ENCODE measurements at regions not wholly inside any gene's neighbourhood (a gene's known extent, or its start where the extent isn't known, plus 50 kb on each side); places are given as distances from the start of the nearest gene placed in this dataset.

DNA sequence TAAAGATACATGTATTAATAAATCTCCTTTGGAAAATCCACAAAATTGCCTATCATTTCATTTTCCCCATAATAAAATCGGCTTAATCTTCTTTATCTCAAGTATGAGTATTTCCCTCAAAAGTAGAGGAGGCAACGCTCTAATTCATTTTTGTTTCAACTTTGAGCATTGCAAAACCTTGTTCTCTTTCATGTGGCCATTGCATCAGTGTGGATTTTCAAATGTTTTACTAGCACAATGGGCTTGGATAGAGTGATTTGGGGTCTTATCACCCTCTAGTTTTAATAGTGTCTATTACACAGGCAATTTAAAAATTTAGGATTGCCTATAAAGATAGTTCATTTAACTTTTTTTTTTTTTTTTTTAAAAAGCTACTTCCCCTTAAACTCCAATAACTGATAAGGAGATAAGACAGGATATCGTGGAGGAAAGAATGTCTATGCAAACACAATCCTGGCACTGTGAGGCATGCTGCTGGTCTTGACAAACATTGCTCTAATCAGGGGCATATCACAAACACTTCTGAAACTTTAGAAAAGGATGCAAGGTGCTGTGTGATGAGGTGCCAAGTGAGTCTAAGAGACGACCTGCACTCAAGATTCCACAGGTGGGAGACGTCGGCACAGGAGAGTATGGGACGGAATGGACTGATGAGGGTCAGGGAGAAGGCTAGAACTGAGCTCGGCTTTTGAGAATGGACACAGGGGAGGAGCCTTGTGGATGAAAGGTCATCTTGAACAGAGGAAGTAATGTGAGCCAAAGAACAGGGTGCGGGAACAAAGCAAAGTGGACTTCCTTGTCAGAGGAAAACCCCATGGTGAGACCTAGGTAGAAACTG lies 199.7 kb downstream of the IRS2 start:
- DNase-seq: no peak

DNA sequence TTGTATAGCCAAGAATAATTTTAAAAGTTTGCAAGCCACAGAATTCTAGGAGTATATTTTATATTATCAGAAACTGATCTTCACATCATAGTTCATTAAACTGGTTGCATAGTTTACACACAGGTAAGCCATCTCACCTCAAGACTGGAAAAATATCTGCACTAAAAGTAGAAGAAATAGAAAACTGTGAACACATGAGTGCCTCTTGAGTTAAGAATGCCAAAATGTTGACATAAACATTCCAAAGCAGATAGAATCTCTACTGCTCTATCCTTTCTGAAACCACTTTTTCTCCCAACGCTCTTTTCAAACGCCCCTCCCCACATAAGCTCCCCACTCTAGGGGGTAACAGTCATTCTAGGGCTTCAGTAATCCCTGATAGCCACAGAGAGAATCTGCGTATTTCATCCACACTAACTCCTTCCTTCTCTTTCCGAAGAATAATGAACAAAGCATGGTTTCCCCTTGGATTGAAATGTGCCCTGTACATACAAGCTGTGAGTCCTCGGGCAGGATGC lies 201.5 kb downstream of the IRS2 start:
- DNase-seq: no peak

DNA sequence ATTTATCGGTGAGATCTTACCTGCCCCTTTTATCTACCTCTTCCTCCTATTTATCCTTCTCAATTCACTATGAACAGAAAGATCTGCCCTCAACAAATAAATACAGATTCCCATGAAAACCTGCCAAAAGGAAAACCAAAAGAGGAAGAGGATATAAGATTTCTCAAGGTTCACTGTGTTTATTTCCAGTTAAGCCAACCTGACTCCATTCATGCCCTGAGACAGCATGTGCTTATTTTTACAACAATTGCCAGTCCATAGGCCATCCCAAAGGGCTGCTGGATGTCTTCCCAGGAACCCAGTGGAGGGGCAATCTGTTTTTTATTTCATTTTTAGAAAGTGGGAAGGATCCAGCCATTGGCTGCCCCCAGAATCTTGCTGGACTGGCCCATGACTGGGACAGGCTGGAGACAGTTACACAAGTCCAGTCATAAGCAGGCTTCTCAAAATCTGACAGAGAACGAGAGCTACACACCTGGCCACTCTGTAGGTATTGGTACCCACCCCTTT lies 209.1 kb downstream of the IRS2 start:
- DNase-seq: no peak

DNA sequence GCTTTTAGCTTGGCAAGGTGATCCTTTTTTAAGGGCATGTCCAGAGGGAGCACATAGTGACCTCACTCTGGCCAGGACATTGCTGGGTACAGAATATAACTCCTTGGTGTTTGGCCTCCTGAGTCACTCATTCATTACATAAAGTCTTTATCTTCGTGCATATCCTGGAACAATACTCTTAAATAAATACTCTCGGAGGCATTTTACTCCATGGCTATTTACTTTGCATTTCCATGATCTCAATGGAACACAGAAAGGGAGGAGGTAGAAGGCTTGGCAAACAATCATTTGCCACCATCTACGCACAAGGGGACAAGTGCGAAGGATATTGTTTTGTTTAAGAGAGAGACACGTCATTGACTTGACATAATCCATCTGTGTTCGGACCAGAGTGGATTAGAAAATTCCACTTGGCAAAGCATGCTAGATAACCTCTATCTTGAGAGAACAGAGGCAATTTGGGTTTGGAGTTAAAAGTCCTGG lies 210.0 kb downstream of the IRS2 start:
- DNase-seq: no peak

DNA sequence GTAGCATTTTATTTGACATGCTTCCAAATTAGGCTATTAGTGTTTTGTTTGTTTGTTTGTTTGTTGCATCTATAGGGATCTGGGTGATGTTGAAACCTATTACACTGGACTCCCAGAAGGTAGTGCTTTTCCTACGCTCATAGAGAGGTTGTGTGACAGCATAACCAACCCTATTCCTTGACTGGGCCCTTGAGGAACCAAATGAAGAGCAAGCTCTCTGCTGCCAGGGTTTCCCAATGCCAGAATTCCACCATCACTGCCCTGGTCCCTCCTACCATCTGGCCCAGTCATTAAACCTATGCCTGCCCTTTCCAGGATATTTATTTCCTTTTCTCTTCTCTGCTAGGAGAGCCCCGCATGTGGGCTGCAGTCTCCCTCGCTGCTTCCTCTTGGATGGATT lies 210.6 kb downstream of the IRS2 start:
- no peak for DNase-seq

DNA sequence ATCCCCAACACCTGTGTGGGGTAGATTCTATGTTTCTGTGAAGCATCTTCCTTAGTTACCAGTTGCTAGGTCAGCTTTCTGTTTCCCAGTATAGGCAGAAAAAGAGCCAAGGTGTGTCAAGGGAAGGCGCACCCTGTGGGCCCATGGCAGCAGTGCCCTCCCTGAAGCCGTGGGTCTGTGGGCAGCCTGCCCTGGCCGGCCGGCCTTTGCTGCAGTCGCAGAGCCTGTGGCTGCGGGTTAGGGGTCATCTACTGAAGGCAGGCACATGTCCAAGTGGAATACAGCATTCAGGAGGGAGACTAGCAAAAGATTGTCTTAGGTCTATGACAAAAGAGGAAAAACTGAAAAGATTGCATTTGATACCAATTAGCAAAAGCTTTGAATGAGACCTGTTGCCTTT lies 214.0 kb downstream of the IRS2 start:
- DNase-seq: no peak

DNA sequence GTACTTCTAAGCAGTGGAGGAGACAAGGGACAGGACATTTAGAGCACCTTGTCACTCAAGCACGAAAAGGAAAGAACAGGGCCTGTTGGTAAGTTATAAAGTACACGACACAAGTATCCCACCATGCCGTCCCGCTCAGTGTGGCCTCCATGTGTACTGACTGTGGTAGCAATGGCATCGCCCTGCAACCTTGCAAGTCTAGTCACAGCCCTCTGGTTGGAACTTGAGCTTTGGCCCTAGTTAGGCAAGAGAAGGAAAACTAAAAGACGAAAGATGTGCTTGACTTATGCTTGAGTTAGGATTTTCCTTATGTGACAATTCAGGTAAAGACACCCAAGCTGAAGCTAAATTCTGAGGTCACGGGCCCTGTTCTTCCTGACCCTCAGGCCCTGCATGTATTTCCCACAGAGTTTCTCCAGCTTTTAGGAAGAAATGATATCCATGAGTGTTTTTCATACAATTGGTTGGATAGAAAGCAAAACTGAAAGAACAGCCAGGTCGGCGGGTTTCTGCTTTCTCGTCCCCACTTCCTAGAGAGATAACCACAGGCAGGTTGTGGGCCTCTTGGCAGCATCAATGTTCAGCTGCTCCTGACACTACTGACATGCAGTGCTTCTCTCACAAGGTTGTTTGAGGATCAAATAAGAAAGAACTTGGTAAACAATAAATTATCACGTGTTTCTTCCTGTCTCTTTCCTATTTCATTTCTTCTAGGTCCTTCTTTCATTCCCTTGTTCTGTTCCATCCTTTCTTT lies 216.2 kb downstream of the IRS2 start:
- no peak for DNase-seq

DNA sequence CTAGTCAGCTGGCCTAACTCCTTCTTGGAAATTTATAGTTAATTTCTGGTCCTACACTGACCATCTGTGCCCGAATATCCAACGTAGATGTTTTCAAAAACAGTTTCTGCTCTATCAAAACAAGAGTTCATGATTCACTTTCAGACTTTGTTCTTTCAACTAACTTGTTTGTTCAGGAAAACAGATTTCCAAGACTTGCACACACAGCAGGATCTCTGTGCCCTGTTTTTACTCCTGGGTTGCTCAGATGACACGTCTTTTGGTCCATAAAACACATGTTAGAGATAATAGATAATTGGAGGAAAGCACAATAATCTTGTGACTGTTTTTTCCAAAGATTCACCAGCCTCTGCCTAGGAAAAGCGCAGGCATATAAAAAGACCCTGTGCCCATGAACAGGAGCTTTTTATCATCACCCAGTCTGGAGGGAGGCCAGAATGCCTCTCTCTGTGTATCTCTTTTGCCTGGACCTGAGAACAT lies 218.0 kb downstream of the IRS2 start:
- DNase-seq: no peak

DNA sequence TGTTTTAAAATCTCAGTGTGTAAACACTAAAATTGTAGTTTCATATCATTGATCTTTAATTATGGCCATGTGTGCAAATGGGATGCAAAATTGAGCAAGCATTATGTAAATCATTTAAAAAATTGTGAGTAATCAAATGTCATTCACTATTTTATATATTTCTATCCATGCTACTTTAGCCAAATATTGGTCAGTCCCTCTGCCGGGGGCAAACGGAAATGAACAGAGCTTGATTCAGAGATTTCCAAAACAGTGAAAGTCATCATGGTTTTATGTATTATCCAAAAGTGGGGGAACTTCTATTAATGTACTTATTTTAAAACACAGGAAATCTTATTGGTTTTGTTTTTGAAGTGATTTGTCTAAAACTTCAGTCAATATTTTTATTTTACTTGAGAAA lies 219.1 kb downstream of the IRS2 start:
- DNase-seq: no peak

DNA sequence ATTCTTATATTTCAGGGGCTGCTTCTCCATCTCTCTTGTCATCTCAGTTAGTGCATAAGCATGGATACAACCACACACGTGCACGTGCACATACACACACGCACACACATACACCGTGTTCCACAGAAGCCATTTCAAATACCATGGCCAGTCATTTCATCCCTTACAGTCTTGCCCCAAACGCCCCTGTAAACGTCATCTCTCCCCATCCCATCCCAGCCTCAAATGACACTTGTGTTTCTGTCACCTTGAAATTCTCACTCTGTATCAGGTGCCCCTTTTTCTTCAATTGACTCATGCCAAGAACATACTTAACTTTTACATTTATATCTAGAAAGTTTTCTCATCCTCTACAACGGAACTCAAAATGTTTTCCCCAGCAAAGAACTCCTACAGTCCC lies 220.5 kb downstream of the IRS2 start:
- DNase-seq: no peak

DNA sequence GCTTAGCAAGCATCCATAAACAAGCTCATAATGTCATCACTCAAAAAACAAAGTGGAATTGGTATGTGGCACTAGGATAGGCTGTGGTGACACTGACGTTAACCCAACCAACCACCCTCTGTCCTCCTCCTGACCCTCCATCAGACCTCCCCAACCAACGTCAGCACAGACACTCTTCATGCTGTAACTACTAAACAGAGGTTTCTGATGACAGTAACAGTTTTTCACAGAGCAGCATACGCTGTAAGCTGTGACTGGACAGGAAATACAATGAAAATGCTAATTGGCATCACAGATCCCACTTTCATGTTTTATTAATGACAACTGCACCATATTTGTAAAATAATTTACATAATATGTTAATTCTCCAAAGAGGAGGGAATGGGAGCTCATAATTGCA lies 238.0 kb downstream of the IRS2 start:
- no peak for DNase-seq

DNA sequence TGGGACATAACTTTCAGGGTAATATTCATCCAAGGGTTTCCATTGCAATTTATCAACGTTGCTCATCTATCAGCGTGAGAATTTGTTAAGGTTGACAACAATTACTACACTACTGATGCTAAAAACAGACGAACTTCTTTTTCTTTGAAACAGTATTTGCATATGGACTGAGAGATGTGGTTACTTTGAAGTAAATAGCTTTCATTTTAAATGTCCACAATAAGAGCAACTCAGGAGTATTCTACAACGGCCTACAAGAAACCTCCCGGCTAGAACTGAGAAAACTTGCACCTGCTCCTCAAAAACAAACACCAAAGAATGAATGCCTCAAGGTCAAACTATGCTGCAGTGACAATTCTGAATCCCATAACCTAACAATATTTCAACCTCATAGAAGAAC lies 238.4 kb downstream of the IRS2 start:
- no peak for DNase-seq

DNA sequence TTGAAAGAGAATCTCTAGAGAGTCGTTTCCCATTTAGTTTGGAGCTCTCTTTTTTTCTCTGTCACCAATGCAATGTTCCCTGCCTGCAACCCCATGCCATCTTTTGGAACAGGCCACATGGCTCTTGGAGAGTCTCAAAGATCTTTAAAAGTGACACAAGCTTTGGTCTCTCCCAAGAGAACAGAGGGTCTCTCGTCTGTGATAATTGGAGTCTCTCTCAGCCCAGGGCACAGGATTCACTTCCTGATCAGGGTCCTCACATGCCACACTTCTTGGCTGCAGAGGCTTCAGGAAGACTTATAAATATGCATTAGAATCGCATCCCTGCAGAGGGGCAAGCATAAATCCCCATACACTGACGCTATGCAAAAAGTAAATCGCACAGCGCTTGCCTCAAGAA lies 240.5 kb downstream of the IRS2 start:
- no peak for DNase-seq

DNA sequence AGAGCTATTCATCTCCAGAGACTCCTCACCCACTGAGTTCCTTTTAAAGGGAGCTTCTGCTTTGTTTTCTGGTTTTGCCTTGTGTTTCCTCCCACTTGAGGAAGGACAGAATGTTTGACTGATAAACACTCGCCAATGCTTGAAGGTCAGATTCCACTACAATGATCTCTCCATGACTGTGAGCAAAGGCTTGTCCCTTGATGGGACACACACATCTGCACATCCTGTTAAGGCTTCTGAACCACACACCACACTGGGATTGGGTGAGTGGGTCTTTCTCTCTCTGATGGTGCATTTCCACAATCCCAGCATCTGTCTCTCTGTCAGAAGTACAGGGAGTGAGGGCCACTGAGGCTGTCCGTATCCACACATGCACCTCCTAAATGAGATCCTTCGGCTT lies 245.3 kb downstream of the IRS2 start:
- DNase-seq: no peak

DNA sequence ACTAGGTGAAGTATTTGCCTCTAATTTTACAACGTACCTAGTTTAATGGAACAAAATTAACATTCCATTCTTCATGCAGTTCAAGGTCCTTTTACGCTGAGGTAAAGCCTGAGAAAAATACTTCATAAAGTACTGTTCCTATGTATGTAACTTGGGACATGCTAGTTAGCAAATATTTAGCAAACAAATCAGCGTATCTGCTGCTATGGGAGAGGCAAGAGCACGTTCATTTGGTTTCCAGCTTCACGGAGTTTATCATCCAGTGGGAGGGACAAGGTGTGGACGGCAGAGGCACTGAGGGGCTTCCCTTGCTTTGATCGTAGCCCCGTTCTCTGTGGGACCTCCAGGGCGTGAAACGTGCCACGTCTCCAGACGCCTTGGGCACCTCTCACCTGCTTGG lies 248.8 kb downstream of the IRS2 start:
- DNase-seq: no peak

DNA sequence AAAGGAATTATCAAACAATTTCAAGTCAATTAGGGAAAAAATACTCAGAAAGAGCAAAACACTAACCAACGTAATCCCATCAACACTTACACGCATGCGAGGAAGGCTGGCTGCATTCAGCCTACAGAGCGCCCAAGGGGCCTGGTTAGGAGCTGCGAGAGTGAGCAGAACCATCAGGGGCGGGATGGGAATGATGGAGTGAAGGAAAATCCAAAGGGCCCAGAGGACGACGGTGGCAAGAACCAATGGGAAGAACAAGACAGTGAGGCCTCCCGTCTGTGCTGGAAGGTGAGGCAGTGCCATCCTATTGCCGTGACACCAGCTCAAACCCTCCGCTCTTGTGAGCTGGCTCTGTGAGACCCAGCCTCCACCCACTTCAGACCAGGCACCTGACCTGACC lies 253.0 kb downstream of the IRS2 start:
- no peak for DNase-seq

DNA sequence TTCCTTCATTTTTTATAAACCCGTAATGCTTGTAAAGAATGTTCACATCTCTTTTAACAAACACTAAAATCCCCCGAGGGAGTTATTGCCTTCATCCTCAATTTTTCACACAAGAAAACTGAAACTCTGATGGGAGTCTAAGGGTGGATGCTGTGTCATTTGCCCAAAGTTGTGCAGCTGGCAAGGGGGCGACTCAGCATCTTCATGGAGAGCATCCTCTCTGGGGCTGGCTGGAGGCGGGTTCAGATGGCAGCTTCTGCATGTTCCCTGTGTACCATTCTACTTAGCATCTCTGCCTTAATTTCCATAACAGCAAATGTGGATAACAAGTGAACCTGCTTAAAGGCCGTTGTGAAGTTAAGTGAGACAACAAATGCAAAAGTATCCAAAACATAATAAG lies 256.4 kb downstream of the IRS2 start:
- DNase-seq: no peak

DNA sequence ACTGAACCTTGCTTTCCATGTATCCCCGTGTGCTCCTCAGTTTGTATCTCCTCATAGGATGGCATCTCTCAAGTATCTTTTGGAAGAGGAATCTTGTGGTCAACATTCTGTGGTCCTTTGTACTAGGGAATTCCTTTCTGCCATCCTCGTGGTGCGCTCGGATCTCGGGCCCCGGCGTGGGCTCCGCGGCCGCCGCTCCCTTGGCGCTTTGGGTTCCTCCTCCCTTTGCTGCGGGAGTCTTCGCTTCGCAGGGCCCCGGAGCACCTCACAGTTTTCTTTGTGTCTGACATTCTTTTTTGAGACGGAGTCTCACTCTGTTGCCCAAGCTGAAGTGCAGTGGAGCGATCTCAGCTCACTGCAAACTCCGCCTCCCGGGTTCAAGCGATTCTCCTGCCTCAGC lies 264.7 kb downstream of the IRS2 start:
- DNase-seq: no peak

DNA sequence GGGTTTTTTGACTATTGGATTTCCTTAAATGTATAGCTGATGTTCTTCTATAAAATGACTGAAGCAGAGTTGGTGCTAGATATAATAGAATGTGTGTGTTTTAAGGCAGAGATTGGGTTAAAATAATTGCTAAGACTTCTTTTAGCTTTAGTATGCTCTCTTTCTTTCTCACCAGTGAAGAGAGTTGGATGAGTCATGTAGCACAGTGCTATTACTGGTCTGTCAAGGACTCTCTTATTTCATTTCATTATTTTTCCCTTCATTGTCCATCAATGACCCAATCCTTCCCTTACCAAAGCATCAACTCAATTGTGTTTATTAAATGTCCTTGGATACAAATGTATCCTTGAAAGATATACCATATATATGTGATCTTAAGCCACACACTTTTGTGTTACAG lies 268.9 kb downstream of the IRS2 start:
- no peak for DNase-seq

DNA sequence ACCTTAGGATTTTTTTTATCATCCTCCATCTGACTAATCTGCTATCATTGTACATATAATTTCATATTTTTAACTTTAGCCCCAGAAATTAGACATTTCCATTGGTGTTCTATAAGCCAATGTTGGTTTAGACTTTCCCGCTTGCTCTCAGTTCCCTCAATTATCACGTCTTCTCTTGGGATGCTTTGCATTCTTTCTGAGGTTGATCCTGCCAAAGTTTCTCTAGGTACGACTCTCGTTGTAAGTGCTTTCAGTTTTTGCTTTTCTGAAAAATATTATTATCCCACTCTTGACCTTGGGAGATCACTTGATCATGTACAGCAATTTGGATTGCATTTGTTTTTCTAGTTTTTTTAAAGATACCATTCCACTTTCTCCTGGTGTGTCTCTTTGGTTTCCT lies 270.2 kb downstream of the IRS2 start:
- DNase-seq: no peak

DNA sequence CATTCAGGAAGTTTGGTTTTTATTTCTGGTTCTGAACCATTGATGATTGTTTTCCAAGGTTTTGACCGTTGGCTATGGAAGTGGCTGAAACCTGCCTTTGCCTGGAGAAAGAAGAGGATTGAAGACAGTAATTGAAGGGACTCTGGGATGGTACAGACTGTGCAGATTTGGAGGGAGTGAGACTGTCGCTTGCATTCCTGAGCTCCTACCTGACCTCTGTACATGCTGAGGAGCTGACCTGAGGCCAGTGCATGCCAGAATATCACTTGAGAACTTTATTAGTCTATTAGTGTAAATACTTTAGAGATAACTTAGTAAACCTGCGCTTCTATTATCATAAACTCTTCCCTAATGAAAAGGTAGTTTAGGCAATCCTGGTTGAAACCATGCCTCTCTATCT lies 276.4 kb downstream of the IRS2 start:
- no peak for DNase-seq

DNA sequence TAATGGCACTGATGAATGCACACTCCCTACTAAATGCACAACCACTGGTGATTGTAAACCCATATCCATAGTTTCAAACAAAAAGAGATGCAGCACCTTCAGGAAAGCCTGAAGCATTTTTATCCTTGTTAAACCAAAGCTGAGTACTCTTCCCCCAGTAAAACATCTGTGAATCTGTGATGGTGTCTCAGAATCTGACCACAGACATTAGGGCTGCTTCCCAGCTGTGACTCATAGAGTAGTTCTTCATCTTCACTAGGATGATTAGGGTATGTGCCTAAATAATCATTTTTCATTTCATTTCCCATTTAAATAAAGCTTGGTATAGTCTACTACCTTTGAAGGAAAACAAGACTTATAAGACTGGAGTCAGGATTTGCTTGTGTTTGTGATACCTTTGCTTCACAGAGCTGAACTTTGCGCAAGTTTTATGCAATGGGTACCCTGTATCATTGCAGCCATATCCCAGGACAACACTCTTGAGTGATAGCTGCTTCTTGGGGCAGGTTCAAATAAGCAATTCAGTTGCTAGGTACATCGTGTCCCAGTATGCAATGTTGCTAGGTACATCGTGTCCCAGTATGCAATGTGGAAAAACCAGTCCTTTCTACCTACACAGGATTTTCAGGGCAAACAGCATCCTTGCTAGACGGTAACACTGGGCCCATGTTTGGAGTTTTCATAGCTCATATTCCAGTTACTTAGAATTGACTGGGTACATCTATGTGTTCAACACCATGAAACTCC lies 277.1 kb downstream of the IRS2 start:
- no peak for DNase-seq

DNA sequence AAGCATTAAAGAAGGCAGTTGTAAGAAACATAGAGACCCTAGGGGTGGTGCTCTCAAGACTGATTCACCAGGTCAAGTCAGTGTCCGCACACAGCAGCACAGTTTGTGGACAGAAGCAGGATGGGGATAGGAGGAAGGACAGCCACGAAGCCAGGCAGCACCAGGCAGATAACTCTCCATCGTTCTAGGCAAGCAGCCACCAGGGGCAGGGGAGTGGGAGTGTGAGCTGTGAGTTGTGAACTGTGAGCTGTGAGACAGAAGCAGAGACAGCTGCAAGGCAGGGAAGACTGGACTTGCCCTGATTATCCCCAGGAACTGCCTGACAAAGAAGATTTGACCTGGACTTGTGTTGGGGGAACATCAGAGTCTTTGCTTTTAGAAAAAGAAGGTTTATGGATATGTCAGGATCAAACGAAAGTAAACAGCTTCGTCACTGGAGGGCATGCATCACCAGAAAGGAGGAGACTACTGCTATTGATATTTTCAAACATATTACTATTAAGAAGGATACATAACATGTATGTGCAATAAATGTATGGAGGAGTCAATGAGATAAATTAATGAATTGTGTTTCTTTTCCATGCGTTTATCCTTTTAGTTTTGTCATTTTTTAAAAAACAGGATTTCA lies 286.1 kb downstream of the IRS2 start:
- DNase-seq: no peak

Data from NCI-H1436 treated with DMSO at 0.1 percent for 48 hours (cell line).